H9 (cell line): ENCODE measurements at regions not wholly inside any gene's neighbourhood (a gene's known extent, or its start where the extent isn't known, plus 50 kb on each side); places are given as distances from the start of the nearest gene placed in this dataset.
"Not testable (repeated sequence)": the region's sequence is repeated elsewhere in the genome, so short reads cannot be mapped to it uniquely, and the experiment has no call there.

Source experiments
- DNase-seq: peaks from one replicate; pipeline ENCODE4 v3.0.0-alpha.2; 2017
- H2AFZ ChIP-seq: one replicate; pipeline ENCODE4 v1.6.1; 2013; ENCODE audit warnings: mild to moderate bottlenecking, low read length, control low read depth, moderate library complexity
- H2AK5ac ChIP-seq: 2 replicates; pipeline ENCODE4 v1.6.1; 2013; ENCODE audit warnings: low read length, control low read depth, mixed read lengths; ENCODE audit not compliant: insufficient read length
- H2BK120ac ChIP-seq: one replicate; pipeline ENCODE4 v1.6.1; 2013; ENCODE audit warnings: low read depth, mild to moderate bottlenecking, low read length, control low read depth, inconsistent platforms; ENCODE audit not compliant: poor library complexity, severe bottlenecking
- H2BK12ac ChIP-seq: 2 replicates; pipeline ENCODE4 v1.6.1; 2013; ENCODE audit warnings: low read length, control low read depth, mixed read lengths, low read depth; ENCODE audit not compliant: insufficient read length
- H2BK15ac ChIP-seq: 2 replicates; pipeline ENCODE4 v1.6.1; 2013; ENCODE audit warnings: low read depth, low read length, control low read depth
- H2BK20ac ChIP-seq: one replicate; pipeline ENCODE4 v1.6.1; 2013; ENCODE audit warnings: low read depth, mild to moderate bottlenecking, low read length, control low read depth, inconsistent platforms; ENCODE audit not compliant: poor library complexity, severe bottlenecking
- H2BK5ac ChIP-seq: 2 replicates; pipeline ENCODE4 v1.6.1; 2013; ENCODE audit warnings: low read length, control low read depth, mixed read lengths; ENCODE audit not compliant: insufficient read length
- H3K14ac ChIP-seq: 2 replicates; pipeline ENCODE4 v1.6.1; 2013; ENCODE audit warnings: low read length, control low read depth; ENCODE audit not compliant: insufficient read depth
- H3K18ac ChIP-seq: 2 replicates; pipeline ENCODE4 v1.6.1; 2013; ENCODE audit warnings: low read depth, mild to moderate bottlenecking, mixed read lengths, low read length, control low read depth; ENCODE audit not compliant: insufficient read length
- H3K23ac ChIP-seq: 2 replicates; pipeline ENCODE4 v1.6.1; 2013; ENCODE audit warnings: low read length, control low read depth, mixed read lengths, low read depth; ENCODE audit not compliant: insufficient read length
- H3K23me2 ChIP-seq: 2 replicates; pipeline ENCODE4 v1.6.1; 2013; ENCODE audit warnings: low read depth, mild to moderate bottlenecking, mixed read lengths, low read length, control low read depth; ENCODE audit not compliant: insufficient read length, poor library complexity, severe bottlenecking
- H3K27ac ChIP-seq: 2 replicates; pipeline ENCODE4 v1.5.1; 2013; ENCODE audit warnings: low read length, control low read depth, mixed read lengths, low read depth; ENCODE audit not compliant: insufficient read length
- H3K27me3 ChIP-seq: 2 replicates; pipeline ENCODE4 v1.6.1; 2013; ENCODE audit warnings: low read length, control low read depth, inconsistent platforms; ENCODE audit not compliant: insufficient read depth
- H3K4ac ChIP-seq: 2 replicates; pipeline ENCODE4 v1.6.1; 2013; ENCODE audit warnings: low read depth, mild to moderate bottlenecking, control low read depth, inconsistent platforms, low read length, moderate library complexity
- H3K4me1 ChIP-seq: 2 replicates; pipeline ENCODE4 v1.6.1; 2013; ENCODE audit warnings: low read length, control low read depth, inconsistent platforms; ENCODE audit not compliant: insufficient read depth
- H3K4me2 ChIP-seq: 2 replicates; pipeline ENCODE4 v1.6.1; 2013; ENCODE audit warnings: low read length, control low read depth, mixed read lengths; ENCODE audit not compliant: insufficient read length, insufficient read depth
- H3K56ac ChIP-seq: 2 replicates; pipeline ENCODE4 v1.6.1; 2013; ENCODE audit warnings: low read depth, mild to moderate bottlenecking, mixed read lengths, low read length, control low read depth; ENCODE audit not compliant: insufficient read length
- H3K79me1 ChIP-seq: 2 replicates; pipeline ENCODE4 v1.6.1; 2013; ENCODE audit warnings: low read depth, mild to moderate bottlenecking, moderate library complexity, low read length, control low read depth, inconsistent platforms; ENCODE audit not compliant: insufficient read depth, poor library complexity, severe bottlenecking
- H3K79me2 ChIP-seq: 2 replicates; pipeline ENCODE4 v1.6.1; 2013; ENCODE audit warnings: low read length, control low read depth, inconsistent platforms; ENCODE audit not compliant: insufficient read depth
- H3K9ac ChIP-seq: 2 replicates; pipeline ENCODE4 v1.6.1; 2013; ENCODE audit warnings: low read length, control low read depth, mixed read lengths; ENCODE audit not compliant: insufficient read length; ENCODE audit errors: extremely low read depth
- H3K9me3 ChIP-seq: one replicate; pipeline ENCODE4 v1.6.1; 2013; ENCODE audit warnings: low read depth, low read length, inconsistent platforms; ENCODE audit not compliant: control insufficient read depth
- H3T11ph ChIP-seq: one replicate; pipeline ENCODE4 v1.6.1; 2013; ENCODE audit warnings: mild to moderate bottlenecking, low read length, control low read depth, inconsistent platforms
- H4K20me1 ChIP-seq: one replicate; pipeline ENCODE4 v1.6.1; 2013; ENCODE audit not compliant: control insufficient read depth, insufficient read length, insufficient read depth
- H4K5ac ChIP-seq: 2 replicates; pipeline ENCODE4 v1.6.1; 2013; ENCODE audit warnings: low read depth, mild to moderate bottlenecking, mixed read lengths, low read length, control low read depth; ENCODE audit not compliant: insufficient read length
- H4K8ac ChIP-seq: replicated peaks from 2 replicates; pipeline ENCODE4 v1.6.1; 2013; ENCODE audit warnings: low read length, control low read depth, mixed read lengths, low read depth; ENCODE audit not compliant: insufficient read length
- H4K91ac ChIP-seq: 2 replicates; pipeline ENCODE4 v1.6.1; 2013; ENCODE audit warnings: low read depth, mild to moderate bottlenecking, moderate library complexity, mixed read lengths, low read length, control low read depth; ENCODE audit not compliant: insufficient read length
- H3K27ac Mint-ChIP-seq, 3 experiments: 2 replicates in 2 of 3; 3 replicates in 1 of 3; pipeline ENCODE4 v1.8.0; 2020 to 2021; ENCODE audit warnings: mixed read lengths in 3 of 3, mild to moderate bottlenecking in 1 of 3, moderate library complexity in 1 of 3
- H3K27me3 Mint-ChIP-seq: 2 replicates; pipeline ENCODE4 v1.8.0; 2021; ENCODE audit warnings: low read depth, mild to moderate bottlenecking, moderate library complexity, mixed read lengths
- H3K36me3 Mint-ChIP-seq, 3 experiments: 2 replicates in 2 of 3; 3 replicates in 1 of 3; pipeline ENCODE4 v1.8.0; 2020 to 2021; ENCODE audit warnings: low read depth in 3 of 3, mixed read lengths in 3 of 3; ENCODE audit not compliant: insufficient read depth in 1 of 3
- H3K4me1 Mint-ChIP-seq, 2 experiments: 2 replicates each; pipeline ENCODE4 v1.8.0; 2020; ENCODE audit warnings: mixed read lengths in 2 of 2
- H3K4me3 Mint-ChIP-seq, 2 experiments: 2 replicates in 1 of 2; 3 replicates in 1 of 2; pipeline ENCODE4 v1.8.0; 2020 to 2021; ENCODE audit warnings: mild to moderate bottlenecking in 2 of 2, mixed read lengths in 2 of 2, moderate library complexity in 1 of 2
- H3K9me3 Mint-ChIP-seq, 2 experiments: 2 replicates in 1 of 2; 3 replicates in 1 of 2; pipeline ENCODE4 v1.8.0; 2020; ENCODE audit warnings: mild to moderate bottlenecking in 2 of 2, mixed read lengths in 2 of 2, moderate library complexity in 1 of 2
- WGBS: extraction: QIAGEN DNeasy Blood & Tissue Kit; methylation state at CpG from one replicate; pipeline ENCODE4 v1.1.7; 2013; ENCODE audit warnings: missing lambda C conversion rate, low lambda C conversion rate, mixed read lengths; ENCODE audit not compliant: insufficient read length; ENCODE audit errors: extremely low coverage; 5-methylcytosine and 5-hydroxymethylcytosine counted together

- H3K23ac ChIP-seq, H3K14ac ChIP-seq, H2AFZ ChIP-seq, H2BK120ac ChIP-seq, H4K91ac ChIP-seq, H3K56ac ChIP-seq, H3K4me1 Mint-ChIP-seq, H3K27ac ChIP-seq, H3K36me3 Mint-ChIP-seq, H4K20me1 ChIP-seq, H3K79me2 ChIP-seq, H3K23me2 ChIP-seq, H3K9me3 Mint-ChIP-seq, H3T11ph ChIP-seq, H3K4me1 ChIP-seq, H3K4ac ChIP-seq, H3K9ac ChIP-seq, H3K27me3 ChIP-seq, H2BK20ac ChIP-seq, H3K79me1 ChIP-seq, DNase-seq, H2BK5ac ChIP-seq, H3K4me2 ChIP-seq, H3K18ac ChIP-seq, H4K8ac ChIP-seq, H2BK15ac ChIP-seq, H3K9me3 ChIP-seq, H4K5ac ChIP-seq, H2BK12ac ChIP-seq, H3K4me3 Mint-ChIP-seq, H3K27ac Mint-ChIP-seq, H3K27me3 Mint-ChIP-seq, H2AK5ac ChIP-seq: not testable (repeated sequence)
- no CpG with 5 or more reads among the region's 7 CpGs for WGBS
Measured at GRCh38 chr2:87636246-87636645, 111.6 kb upstream of the PLGLB2 start.

DNA sequence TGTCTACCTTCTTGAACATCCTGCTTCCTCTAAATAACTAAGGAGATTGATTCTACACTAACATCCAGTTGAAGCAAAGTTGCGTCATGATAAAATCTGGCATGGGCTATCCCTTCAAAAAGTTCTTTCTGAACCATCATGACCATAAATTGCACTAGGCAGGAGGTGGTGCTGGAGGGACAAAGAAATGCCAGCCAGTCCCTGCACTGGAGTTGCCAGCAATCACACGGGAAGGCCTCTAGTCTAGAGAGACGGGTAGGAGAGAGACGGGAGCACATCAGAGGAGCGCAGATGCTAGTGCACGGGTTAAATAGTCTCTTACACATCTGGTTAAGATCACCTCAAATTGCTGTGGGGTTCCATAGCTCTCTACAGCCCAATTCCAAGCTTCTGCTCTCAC, 111.2 kb upstream of the PLGLB2 start:
- H3K36me3 Mint-ChIP-seq, H3K79me2 ChIP-seq, H3K9me3 Mint-ChIP-seq, DNase-seq, H3K9me3 ChIP-seq, H2AK5ac ChIP-seq, H3K23me2 ChIP-seq, H2BK120ac ChIP-seq, H3K27me3 Mint-ChIP-seq, H3K79me1 ChIP-seq, H4K5ac ChIP-seq, H3K27me3 ChIP-seq, H2BK12ac ChIP-seq, H4K91ac ChIP-seq, H3K4me2 ChIP-seq, H3K4me1 Mint-ChIP-seq, H3K4me3 Mint-ChIP-seq, H3K27ac ChIP-seq, H3K56ac ChIP-seq, H3K18ac ChIP-seq, H2BK15ac ChIP-seq, H3K27ac Mint-ChIP-seq, H2AFZ ChIP-seq, H2BK5ac ChIP-seq, H3T11ph ChIP-seq, H3K23ac ChIP-seq, H3K14ac ChIP-seq, H2BK20ac ChIP-seq, H3K9ac ChIP-seq, H4K8ac ChIP-seq, H3K4me1 ChIP-seq, H4K20me1 ChIP-seq, H3K4ac ChIP-seq: not testable (repeated sequence)
- WGBS = no CpG with 5 or more reads among the region's 6 CpGs
